HepG2 (cell line): ENCODE measurements at regions not wholly inside any gene's neighbourhood (a gene's known extent, or its start where the extent isn't known, plus 50 kb on each side); places are given as distances from the start of the nearest gene placed in this dataset.

Experiments used
- CREM ChIP-seq, 2 experiments: sonication (generic) in 1 of 2; formaldehyde crosslinking in 1 of 2; IDR thresholded peaks; 2 replicates each; pipeline versions ENCODE4 v1.4.0 to v1.6.1; 2016 to 2020; ENCODE audit warnings: antibody characterized with exemption in 1 of 2, mild to moderate bottlenecking in 1 of 2, missing genetic modification reagents in 1 of 2
- DPF2 ChIP-seq: sonication (generic); formaldehyde crosslinking; IDR thresholded peaks from 2 replicates; pipeline ENCODE4 v1.4.0; 2020; ENCODE audit warnings: mild to moderate bottlenecking, low read depth, missing genetic modification reagents, borderline replicate concordance
- FOXJ3 ChIP-seq: sonication (generic); formaldehyde crosslinking; IDR thresholded peaks from 2 replicates; pipeline ENCODE4 v1.4.0; 2020; ENCODE audit warnings: missing genetic modification reagents, mild to moderate bottlenecking, borderline replicate concordance
- FOXK2 ChIP-seq: fragments of 450-650 bp; IDR thresholded peaks from 2 replicates; pipeline ENCODE4 v1.6.1; 2016
- HHEX ChIP-seq: IDR thresholded peaks from 2 replicates; pipeline ENCODE4 v1.6.1; 2016; ENCODE audit warnings: control low read depth
- HNF4A ChIP-seq: sonication (generic); formaldehyde crosslinking; IDR thresholded peaks from 2 replicates; pipeline ENCODE4 v1.4.0; 2020; ENCODE audit warnings: missing genetic modification reagents
- IRF2 ChIP-seq: IDR thresholded peaks from 2 replicates; pipeline ENCODE4 v1.6.1; 2018; ENCODE audit warnings: missing genetic modification reagents, missing compliant biosample characterization
- KDM5A ChIP-seq: fragments of 200-600 bp; sonication (generic); IDR thresholded peaks from 2 replicates; pipeline ENCODE4 v1.7.0; 2018; ENCODE audit warnings: antibody characterized with exemption, mild to moderate bottlenecking, low read length, borderline replicate concordance
- NKX3-1 ChIP-seq: sonication (generic); formaldehyde crosslinking; IDR thresholded peaks from 2 replicates; pipeline ENCODE4 v1.5.0; 2020; ENCODE audit warnings: missing genetic modification reagents
- NR2F2 ChIP-seq: IDR thresholded peaks from 2 replicates; pipeline ENCODE4 v1.6.1; 2012; ENCODE audit warnings: low read depth, inconsistent platforms, borderline replicate concordance
- PCBP1 ChIP-seq: fragments of 200-400 bp; formaldehyde crosslinking; IDR thresholded peaks from 2 replicates; pipeline ENCODE4 v1.6.1; 2017; ENCODE audit warnings: mild to moderate bottlenecking, low read depth, low read length, borderline replicate concordance
- SAP130 ChIP-seq: IDR thresholded peaks from 2 replicates; pipeline ENCODE4 v1.6.1; 2016; ENCODE audit warnings: low read depth
- ZFX ChIP-seq: sonication (generic); formaldehyde crosslinking; IDR thresholded peaks from 2 replicates; pipeline ENCODE4 v1.4.0; 2020; ENCODE audit warnings: mild to moderate bottlenecking, low read depth, missing genetic modification reagents, moderate library complexity
- ZMYM2 ChIP-seq: sonication (generic); formaldehyde crosslinking; IDR thresholded peaks from 2 replicates; pipeline ENCODE4 v1.8.0; 2022; ENCODE audit warnings: mild to moderate bottlenecking, missing genetic modification reagents
- ZNF329 ChIP-seq: sonication (generic); formaldehyde crosslinking; IDR thresholded peaks from 2 replicates; pipeline ENCODE4 v1.9.0; 2021; ENCODE audit warnings: low read depth, mild to moderate bottlenecking, missing genetic modification reagents
- ZNF510 ChIP-seq: sonication (generic); formaldehyde crosslinking; IDR thresholded peaks from 2 replicates; pipeline ENCODE4 v1.4.0; 2020; ENCODE audit warnings: low read depth, mild to moderate bottlenecking, missing genetic modification reagents
- ZNF724P ChIP-seq: sonication (generic); formaldehyde crosslinking; IDR thresholded peaks from 2 replicates; pipeline ENCODE4 v1.8.0; 2022; ENCODE audit warnings: missing genetic modification reagents, borderline replicate concordance
- ZNF839 ChIP-seq: sonication (generic); formaldehyde crosslinking; IDR thresholded peaks from 2 replicates; pipeline ENCODE4 v1.4.0; 2020; ENCODE audit warnings: missing genetic modification reagents, mild to moderate bottlenecking, borderline replicate concordance
- ZSCAN9 ChIP-seq: IDR thresholded peaks from 2 replicates; pipeline ENCODE4 v1.6.1; 2016; ENCODE audit warnings: borderline replicate concordance
- TF ChIP-seq, protein P1 (sequence below): sonication (generic); formaldehyde crosslinking; IDR thresholded peaks from 2 replicates; pipeline ENCODE4 v1.4.0; 2020; ENCODE audit warnings: mild to moderate bottlenecking, missing genetic modification reagents
- TF ChIP-seq, protein P2 (sequence below): sonication (generic); formaldehyde crosslinking; conservative IDR thresholded peaks from 2 replicates; pipeline ENCODE4 v1.4.0; 2020; ENCODE audit warnings: missing genetic modification reagents
- TF ChIP-seq, protein P3 (sequence below): sonication (generic); formaldehyde crosslinking; IDR thresholded peaks from 2 replicates; pipeline ENCODE4 v1.8.0; 2022; ENCODE audit warnings: mild to moderate bottlenecking, missing genetic modification reagents; ENCODE audit not compliant: insufficient replicate concordance

DNA sequence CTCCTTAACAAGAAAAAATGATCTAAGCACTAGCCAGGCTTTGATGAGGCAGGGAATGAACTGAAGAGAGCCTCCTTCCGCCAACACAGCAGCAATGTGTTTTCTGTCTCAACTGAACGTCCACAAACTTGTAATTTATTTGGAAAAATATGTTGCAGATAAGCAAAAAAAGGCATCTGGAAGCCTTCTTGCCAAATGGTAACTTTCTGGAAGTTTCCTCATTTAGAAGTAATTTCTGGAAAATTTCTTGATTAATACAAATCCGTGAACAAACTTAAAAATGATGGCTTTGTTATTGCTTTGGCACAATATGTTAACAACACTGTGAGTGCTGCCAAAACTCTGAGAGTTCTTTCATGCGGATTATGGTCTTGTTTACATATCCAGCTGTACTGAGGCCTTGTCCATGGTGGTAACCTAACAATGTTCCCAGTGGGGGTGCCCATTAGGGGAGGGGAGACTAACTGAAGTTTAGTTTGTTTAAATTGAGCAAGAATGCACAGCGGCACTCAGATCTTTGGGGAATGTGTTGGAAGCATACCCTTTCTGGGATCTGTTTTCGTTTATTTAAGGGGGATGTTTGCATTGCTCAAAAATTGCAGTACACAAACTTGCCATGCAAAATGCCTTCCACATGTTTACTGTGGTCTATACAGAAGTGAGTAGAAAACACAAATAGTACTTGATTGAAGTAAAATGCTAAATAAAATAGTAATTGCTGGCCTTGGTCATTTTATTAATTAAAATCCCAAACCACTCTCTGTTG lies 334.7 kb downstream of the NR2F1-AS1 start (continued):
- no peak for TF ChIP-seq PCBP1
- peak; percentile 91 for TF ChIP-seq HNF4A (CRISPR knock-in tag)
- no peak for TF ChIP-seq KDM5A
- TF ChIP-seq SAP130 (CRISPR knock-in tag), result peak; percentile 85
- peak; percentile 89 for TF ChIP-seq ZMYM2
- peak; percentile 87 for TF ChIP-seq NR2F2
- TF ChIP-seq ZNF510, result peak; percentile 67; the same call in 1 of the 2 replicates
- peak; percentile 91 for TF ChIP-seq IRF2
- peak; percentile 94 for TF ChIP-seq HHEX (CRISPR knock-in tag)
- peak; percentile 100 for TF ChIP-seq FOXJ3
- peak; percentile 88 for TF ChIP-seq ZFX (CRISPR knock-in tag)
- TF ChIP-seq ZSCAN9 (CRISPR knock-in tag), result peak; percentile 95
- peak; percentile 95 for TF ChIP-seq CREM (IDR thresholded peaks at IDR 0.05)
- no peak for TF ChIP-seq CREM (CRISPR knock-in tag; IDR thresholded peaks at IDR 0.05)
- 0 out of 2 replicates have a peak, but pooled peaks have one; percentile 38 for TF ChIP-seq ZNF329
- peak; percentile 90 for TF ChIP-seq FOXK2
- TF ChIP-seq ZNF839, result no peak
- TF ChIP-seq, protein P1, sequence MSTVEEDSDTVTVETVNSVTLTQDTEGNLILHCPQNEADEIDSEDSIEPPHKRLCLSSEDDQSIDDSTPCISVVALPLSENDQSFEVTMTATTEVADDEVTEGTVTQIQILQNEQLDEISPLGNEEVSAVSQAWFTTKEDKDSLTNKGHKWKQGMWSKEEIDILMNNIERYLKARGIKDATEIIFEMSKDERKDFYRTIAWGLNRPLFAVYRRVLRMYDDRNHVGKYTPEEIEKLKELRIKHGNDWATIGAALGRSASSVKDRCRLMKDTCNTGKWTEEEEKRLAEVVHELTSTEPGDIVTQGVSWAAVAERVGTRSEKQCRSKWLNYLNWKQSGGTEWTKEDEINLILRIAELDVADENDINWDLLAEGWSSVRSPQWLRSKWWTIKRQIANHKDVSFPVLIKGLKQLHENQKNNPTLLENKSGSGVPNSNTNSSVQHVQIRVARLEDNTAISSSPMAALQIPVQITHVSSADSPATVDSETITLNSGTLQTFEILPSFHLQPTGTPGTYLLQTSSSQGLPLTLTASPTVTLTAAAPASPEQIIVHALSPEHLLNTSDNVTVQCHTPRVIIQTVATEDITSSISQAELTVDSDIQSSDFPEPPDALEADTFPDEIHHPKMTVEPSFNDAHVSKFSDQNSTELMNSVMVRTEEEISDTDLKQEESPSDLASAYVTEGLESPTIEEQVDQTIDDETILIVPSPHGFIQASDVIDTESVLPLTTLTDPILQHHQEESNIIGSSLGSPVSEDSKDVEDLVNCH (CRISPR knock-in tag), result peak; percentile 74; the same call in 1 of the 2 replicates
- TF ChIP-seq ZNF724P (CRISPR knock-in tag), result peak; percentile 87
- TF ChIP-seq, protein P2, sequence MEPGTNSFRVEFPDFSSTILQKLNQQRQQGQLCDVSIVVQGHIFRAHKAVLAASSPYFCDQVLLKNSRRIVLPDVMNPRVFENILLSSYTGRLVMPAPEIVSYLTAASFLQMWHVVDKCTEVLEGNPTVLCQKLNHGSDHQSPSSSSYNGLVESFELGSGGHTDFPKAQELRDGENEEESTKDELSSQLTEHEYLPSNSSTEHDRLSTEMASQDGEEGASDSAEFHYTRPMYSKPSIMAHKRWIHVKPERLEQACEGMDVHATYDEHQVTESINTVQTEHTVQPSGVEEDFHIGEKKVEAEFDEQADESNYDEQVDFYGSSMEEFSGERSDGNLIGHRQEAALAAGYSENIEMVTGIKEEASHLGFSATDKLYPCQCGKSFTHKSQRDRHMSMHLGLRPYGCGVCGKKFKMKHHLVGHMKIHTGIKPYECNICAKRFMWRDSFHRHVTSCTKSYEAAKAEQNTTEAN (CRISPR knock-in tag), result peak; percentile 86
- peak; percentile 95 for TF ChIP-seq DPF2 (CRISPR knock-in tag)
- TF ChIP-seq, protein P3, sequence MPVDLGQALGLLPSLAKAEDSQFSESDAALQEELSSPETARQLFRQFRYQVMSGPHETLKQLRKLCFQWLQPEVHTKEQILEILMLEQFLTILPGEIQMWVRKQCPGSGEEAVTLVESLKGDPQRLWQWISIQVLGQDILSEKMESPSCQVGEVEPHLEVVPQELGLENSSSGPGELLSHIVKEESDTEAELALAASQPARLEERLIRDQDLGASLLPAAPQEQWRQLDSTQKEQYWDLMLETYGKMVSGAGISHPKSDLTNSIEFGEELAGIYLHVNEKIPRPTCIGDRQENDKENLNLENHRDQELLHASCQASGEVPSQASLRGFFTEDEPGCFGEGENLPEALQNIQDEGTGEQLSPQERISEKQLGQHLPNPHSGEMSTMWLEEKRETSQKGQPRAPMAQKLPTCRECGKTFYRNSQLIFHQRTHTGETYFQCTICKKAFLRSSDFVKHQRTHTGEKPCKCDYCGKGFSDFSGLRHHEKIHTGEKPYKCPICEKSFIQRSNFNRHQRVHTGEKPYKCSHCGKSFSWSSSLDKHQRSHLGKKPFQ (CRISPR knock-in tag), result no peak
- peak; percentile 84 for TF ChIP-seq NKX3-1 (CRISPR knock-in tag)
